Natural killer cell (primary cell): ENCODE measurements at regions not wholly inside any gene's neighbourhood (a gene's known extent, or its start where the extent isn't known, plus 50 kb on each side); places are given as distances from the start of the nearest gene placed in this dataset.
"Not testable (repeated sequence)": the region's sequence is repeated elsewhere in the genome, so short reads cannot be mapped to it uniquely, and the experiment has no call there.

ENCODE experiments used
- ATAC-seq, 3 donors: fragments of 150-1000 bp in 2 of 3; fragments of 200-7000 bp in 1 of 3; cut with Tn5 transposase; 1 replicate in 1 of 3; 2 replicates in 2 of 3; pipeline ENCODE4 v1.10.0; 2021; ENCODE audit warnings: mild to moderate bottlenecking in 2 of 3, moderate library complexity in 2 of 3
- DNase-seq, 2 donors: peaks; one replicate each; pipeline versions ENCODE4 v3.0.0 to v3.0.0-alpha.2; 2013 to 2021; ENCODE audit warnings: mixed read lengths in 1 of 2
- H3K27ac ChIP-seq: one replicate; pipeline ENCODE4 v1.5.1; 2013; ENCODE audit warnings: mild to moderate bottlenecking, low read length
- H3K27me3 ChIP-seq: one replicate; pipeline ENCODE4 v1.6.1; 2013; ENCODE audit warnings: low read length; ENCODE audit not compliant: control insufficient read depth, insufficient read depth
- H3K36me3 ChIP-seq: one replicate; pipeline ENCODE4 v1.6.1; 2013; ENCODE audit warnings: low read length; ENCODE audit not compliant: control insufficient read depth, insufficient read depth
- H3K4me1 ChIP-seq: one replicate; pipeline ENCODE4 v1.6.1; 2013; ENCODE audit warnings: low read length; ENCODE audit not compliant: control insufficient read depth, insufficient read depth
- H3K4me3 ChIP-seq: one replicate; pipeline ENCODE4 v1.5.1; 2013; ENCODE audit warnings: low read length
- H3K9me3 ChIP-seq: one replicate; pipeline ENCODE4 v1.6.1; 2013; ENCODE audit warnings: low read length; ENCODE audit not compliant: control insufficient read depth, insufficient read depth
- H3K27ac Mint-ChIP-seq, 2 donors: one replicate each; pipeline ENCODE4 v1.8.0; 2022; ENCODE audit warnings: mild to moderate bottlenecking in 2 of 2, mixed read lengths in 2 of 2, moderate library complexity in 1 of 2
- H3K27me3 Mint-ChIP-seq, 2 donors: one replicate each; pipeline ENCODE4 v1.8.0; 2022; ENCODE audit warnings: low read depth in 2 of 2, mixed read lengths in 2 of 2
- H3K36me3 Mint-ChIP-seq: one replicate; pipeline ENCODE4 v1.8.0; 2022; ENCODE audit warnings: mixed read lengths
- H3K4me1 Mint-ChIP-seq, 2 donors: one replicate each; pipeline ENCODE4 v1.8.0; 2022; ENCODE audit warnings: mixed read lengths in 2 of 2
- H3K4me3 Mint-ChIP-seq: one replicate; pipeline ENCODE4 v1.8.0; 2022; ENCODE audit warnings: mild to moderate bottlenecking, moderate library complexity, mixed read lengths
- H3K9me3 Mint-ChIP-seq, 2 donors: one replicate each; pipeline ENCODE4 v1.8.0; 2022; ENCODE audit warnings: mixed read lengths in 2 of 2
- WGBS: methylation state at CpG from one replicate; pipeline ENCODE4 v1.1.7; 2013; ENCODE audit warnings: missing lambda C conversion rate; ENCODE audit not compliant: insufficient coverage; 5-methylcytosine and 5-hydroxymethylcytosine counted together
- intact Hi-C: fragments of 100-400 bp; cut with micrococcal nuclease; formaldehyde crosslinking; loops from one replicate; pipeline ENCODE4 v1.14.2; 2022
- TF ChIP-seq, protein P1 (sequence below): fragments of 200-600 bp; IDR thresholded peaks from one replicate; pipeline ENCODE4 v1.8.0; 2022; ENCODE audit warnings: antibody characterized with exemption

DNA sequence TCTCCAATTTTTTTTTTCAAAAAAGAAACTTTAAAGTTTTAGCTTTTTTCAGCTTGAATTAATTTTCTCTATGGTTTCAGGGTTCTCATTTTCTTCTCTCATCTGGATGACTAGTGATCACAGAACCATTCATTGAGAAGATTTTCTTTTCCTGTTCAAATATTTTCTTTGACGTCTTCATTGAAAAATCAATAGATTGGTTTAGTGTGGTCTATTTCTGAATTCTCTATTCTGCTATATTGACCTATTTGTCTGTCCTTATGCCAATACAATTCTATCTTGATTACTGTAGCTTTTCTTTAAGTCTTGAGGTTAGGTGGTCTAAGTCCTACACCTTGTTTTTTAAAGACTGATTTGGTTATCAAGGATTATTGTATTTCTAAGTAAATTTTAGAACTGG lies 150.2 kb upstream of the MAN1A1 start:
- H3K27me3 Mint-ChIP-seq: peaks cover 0 to 5% of the 10 kb centered on the region in 2 donors
- H3K27ac Mint-ChIP-seq: no peak overlapping the region
- no peak overlapping the region for H3K27ac ChIP-seq
- H3K4me1 ChIP-seq: no peaks in the 10 kb centered on the region
- TF ChIP-seq, protein P1, sequence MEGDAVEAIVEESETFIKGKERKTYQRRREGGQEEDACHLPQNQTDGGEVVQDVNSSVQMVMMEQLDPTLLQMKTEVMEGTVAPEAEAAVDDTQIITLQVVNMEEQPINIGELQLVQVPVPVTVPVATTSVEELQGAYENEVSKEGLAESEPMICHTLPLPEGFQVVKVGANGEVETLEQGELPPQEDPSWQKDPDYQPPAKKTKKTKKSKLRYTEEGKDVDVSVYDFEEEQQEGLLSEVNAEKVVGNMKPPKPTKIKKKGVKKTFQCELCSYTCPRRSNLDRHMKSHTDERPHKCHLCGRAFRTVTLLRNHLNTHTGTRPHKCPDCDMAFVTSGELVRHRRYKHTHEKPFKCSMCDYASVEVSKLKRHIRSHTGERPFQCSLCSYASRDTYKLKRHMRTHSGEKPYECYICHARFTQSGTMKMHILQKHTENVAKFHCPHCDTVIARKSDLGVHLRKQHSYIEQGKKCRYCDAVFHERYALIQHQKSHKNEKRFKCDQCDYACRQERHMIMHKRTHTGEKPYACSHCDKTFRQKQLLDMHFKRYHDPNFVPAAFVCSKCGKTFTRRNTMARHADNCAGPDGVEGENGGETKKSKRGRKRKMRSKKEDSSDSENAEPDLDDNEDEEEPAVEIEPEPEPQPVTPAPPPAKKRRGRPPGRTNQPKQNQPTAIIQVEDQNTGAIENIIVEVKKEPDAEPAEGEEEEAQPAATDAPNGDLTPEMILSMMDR: no peak
- H3K4me3 Mint-ChIP-seq: no peak overlapping the region
- no peaks in the 10 kb centered on the region for H3K36me3 ChIP-seq
- intact Hi-C loops: no loop called here
- H3K9me3 ChIP-seq: no peaks in the 10 kb centered on the region
- H3K27me3 ChIP-seq: no peaks in the 10 kb centered on the region
- no peak overlapping the region for H3K4me3 ChIP-seq
- WGBS: no CpG with 5 or more reads among the region's 1 CpG
- no peak for ATAC-seq
- no peaks in the 10 kb centered on the region for H3K36me3 Mint-ChIP-seq
- no peaks in the 10 kb centered on the region for H3K9me3 Mint-ChIP-seq
- DNase-seq: no peak
- peaks cover 0 to 5% of the 10 kb centered on the region in 2 donors for H3K4me1 Mint-ChIP-seq

DNA sequence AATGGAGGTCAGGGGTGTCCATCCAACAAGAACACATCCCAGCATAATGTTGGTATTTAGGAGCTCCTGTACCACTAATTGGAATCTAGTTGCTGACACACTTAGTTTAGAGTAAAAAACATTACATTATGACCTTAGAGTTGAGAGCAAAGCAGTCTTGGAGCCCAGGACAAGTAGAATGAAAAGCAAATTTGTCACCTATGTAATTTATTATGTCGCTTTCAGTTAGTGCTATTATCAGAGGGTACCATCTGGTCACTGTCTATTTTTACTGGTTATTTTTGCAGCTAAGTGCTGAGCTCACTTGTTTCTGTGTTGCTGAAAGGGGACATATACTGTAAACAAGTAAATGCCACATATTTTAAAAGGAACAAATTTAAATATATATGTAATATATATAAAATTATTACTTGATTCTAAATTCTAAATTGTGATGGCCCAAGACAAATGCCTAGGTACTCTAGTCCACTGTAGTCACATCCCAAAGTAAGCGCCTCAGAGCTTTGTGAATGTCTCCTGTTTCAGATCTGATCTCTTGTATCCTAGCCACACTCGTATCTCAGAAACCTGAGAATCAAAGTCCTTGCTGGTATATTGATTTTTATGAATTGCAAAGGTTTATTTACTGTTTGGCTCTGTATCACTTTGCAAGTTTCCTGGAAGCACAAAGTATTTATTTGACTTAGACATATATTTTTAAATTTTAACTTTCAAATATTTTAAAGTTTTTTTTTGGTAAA lies 148.6 kb upstream of the MAN1A1 start:
- Mint-ChIP-seq H3K4me1 (peaks cover 0 to 5% of the 10 kb centered on the region in 2 donors), H3K36me3 (no peaks in the 10 kb centered on the region), H3K27me3 (peaks cover 0 to 5% of the 10 kb centered on the region in 2 donors), H3K4me3 (no peak overlapping the region), H3K9me3 (no peaks in the 10 kb centered on the region), H3K27ac (no peak overlapping the region)
- no peaks in the 10 kb centered on the region for H3K36me3 ChIP-seq
- ATAC-seq (no peak), DNase-seq (no peak)
- no peak overlapping the region for H3K27ac ChIP-seq
- TF ChIP-seq, protein P1: no peak
- no peaks in the 10 kb centered on the region for H3K9me3 ChIP-seq
- intact Hi-C loops: no loop called here
- H3K27me3 ChIP-seq: no peaks in the 10 kb centered on the region
- H3K4me1 ChIP-seq: no peaks in the 10 kb centered on the region
- 85% methylated on average over 3 of the region's 3 CpGs for WGBS
- no peak overlapping the region for H3K4me3 ChIP-seq

DNA sequence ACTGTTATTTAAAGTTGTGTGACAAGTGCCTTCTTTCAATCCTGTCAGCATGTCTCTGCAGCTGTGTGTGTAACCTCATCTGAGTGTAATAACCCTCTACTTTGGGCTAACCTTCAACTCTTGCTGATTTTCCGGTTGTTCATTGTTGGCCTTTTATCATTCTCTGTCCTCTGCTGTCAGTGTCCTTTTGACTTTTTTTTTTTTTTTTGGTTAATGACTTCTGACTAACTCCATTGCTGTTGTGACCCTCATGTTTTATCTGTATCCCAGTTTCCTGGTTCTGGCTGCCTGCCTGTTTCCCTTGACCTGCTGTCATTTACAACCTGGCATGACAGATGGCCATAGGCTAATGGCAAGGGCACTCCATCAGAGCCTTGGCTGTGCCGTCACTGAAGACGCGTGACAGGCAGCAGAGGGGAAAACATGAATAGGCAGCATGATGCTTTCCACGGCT lies 145.7 kb upstream of the MAN1A1 start:
- H3K27me3 Mint-ChIP-seq: peaks cover 0 to 3% of the 10 kb centered on the region in 2 donors
- ATAC-seq: no peak
- H3K4me3 ChIP-seq: no peak overlapping the region
- no peak for DNase-seq
- H3K36me3 Mint-ChIP-seq: no peaks in the 10 kb centered on the region
- no peaks in the 10 kb centered on the region for H3K4me1 ChIP-seq
- H3K27ac Mint-ChIP-seq: no peak overlapping the region
- H3K36me3 ChIP-seq: no peaks in the 10 kb centered on the region
- intact Hi-C loops: no loop called here
- 96% methylated on average over 5 of the region's 5 CpGs for WGBS
- peaks cover under 1 to 4% of the 10 kb centered on the region in 2 donors for H3K4me1 Mint-ChIP-seq
- H3K9me3 Mint-ChIP-seq: no peaks in the 10 kb centered on the region
- TF ChIP-seq, protein P1: no peak
- H3K4me3 Mint-ChIP-seq: no peak overlapping the region
- no peaks in the 10 kb centered on the region for H3K27me3 ChIP-seq
- H3K27ac ChIP-seq: no peak overlapping the region
- H3K9me3 ChIP-seq: no peaks in the 10 kb centered on the region

DNA sequence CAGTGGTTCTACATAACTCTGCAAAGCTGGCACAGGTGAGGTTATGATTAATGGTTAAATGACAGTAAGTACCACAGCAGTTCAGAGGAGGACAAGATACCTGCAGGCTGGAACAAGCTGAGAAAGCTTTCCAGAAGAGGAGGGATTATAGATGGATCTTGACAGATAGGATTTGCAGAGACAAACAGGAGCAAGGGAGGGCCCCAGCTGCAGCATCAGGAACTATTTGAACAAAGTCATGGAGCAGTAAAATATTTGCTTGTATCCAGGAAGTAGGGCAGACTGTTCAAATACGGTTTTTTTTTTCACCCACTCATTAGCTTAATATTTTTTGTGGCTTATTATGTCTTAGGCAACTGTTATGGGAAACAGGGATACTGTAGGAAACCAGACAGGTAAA lies 144.4 kb upstream of the MAN1A1 start:
- ATAC-seq (no peak), DNase-seq (no peak)
- no peaks in the 10 kb centered on the region for H3K27me3 Mint-ChIP-seq
- no peak overlapping the region for H3K4me3 Mint-ChIP-seq
- H3K27me3 ChIP-seq: no peaks in the 10 kb centered on the region
- peaks cover 10 to 14% of the 10 kb centered on the region in 2 donors for H3K4me1 Mint-ChIP-seq
- H3K4me1 ChIP-seq: no peaks in the 10 kb centered on the region
- H3K27ac Mint-ChIP-seq: no peak overlapping the region
- H3K9me3 Mint-ChIP-seq: no peaks in the 10 kb centered on the region
- H3K9me3 ChIP-seq: no peaks in the 10 kb centered on the region
- no peaks in the 10 kb centered on the region for H3K36me3 ChIP-seq
- no CpG with 5 or more reads among the region's 1 CpG for WGBS
- no peaks in the 10 kb centered on the region for H3K36me3 Mint-ChIP-seq
- TF ChIP-seq, protein P1: no peak
- H3K27ac ChIP-seq: no peak overlapping the region
- H3K4me3 ChIP-seq: no peak overlapping the region
- intact Hi-C loops: no loop called here

DNA sequence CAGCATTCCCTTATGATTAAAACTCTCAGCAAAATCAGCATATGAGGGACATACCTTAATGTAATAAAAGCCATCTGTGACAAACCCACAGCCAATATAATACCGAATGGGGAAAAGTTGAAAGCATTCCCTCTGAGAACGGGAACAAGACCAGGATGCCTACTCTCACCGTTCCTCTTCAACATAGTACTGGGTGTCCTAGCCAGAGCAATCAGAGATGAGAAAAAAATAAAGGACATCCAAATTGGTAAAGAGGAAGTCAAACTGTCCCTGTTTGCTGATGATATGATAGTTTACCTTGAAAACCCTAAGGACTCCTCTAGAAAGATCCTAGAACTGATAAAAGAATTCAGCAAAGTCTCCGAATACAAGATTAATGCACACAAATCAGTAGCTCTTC lies 141.6 kb upstream of the MAN1A1 start:
- H3K27me3 Mint-ChIP-seq, DNase-seq, ATAC-seq, H3K27ac Mint-ChIP-seq, H3K36me3 ChIP-seq, H3K9me3 ChIP-seq, H3K27me3 ChIP-seq, intact Hi-C loops, H3K4me1 ChIP-seq, H3K4me3 ChIP-seq, H3K4me3 Mint-ChIP-seq, H3K36me3 Mint-ChIP-seq, H3K9me3 Mint-ChIP-seq, H3K27ac ChIP-seq: not testable (repeated sequence)
- peaks cover 10 to 14% of the 10 kb centered on the region in 2 donors for H3K4me1 Mint-ChIP-seq
- WGBS: 97% methylated on average over 4 of the region's 4 CpGs
